ENCODE measurements at regions not wholly inside any gene's neighbourhood (a gene's known extent, or its start where the extent isn't known, plus 50 kb on each side); places are given as distances from the start of the nearest gene placed in this dataset.

- no peak for TF ChIP-seq CTCF (IDR thresholded peaks at IDR 0.05; ENCODE audit: low read depth, low read length, missing input control)
- no peak for TF ChIP-seq SP1 (IDR thresholded peaks at IDR 0.05)
- no peak for TF ChIP-seq JUND (IDR thresholded peaks at IDR 0.05)
- TF ChIP-seq YY1 (IDR thresholded peaks at IDR 0.05): no peak
- no peak for TF ChIP-seq RAD21 (IDR thresholded peaks at IDR 0.05)
- TF ChIP-seq MAX (IDR thresholded peaks at IDR 0.05): no peak
- no peak for TF ChIP-seq REST (IDR thresholded peaks at IDR 0.05)
- TF ChIP-seq FOXA1 (IDR thresholded peaks at IDR 0.05): no peak
- TF ChIP-seq RXRA (IDR thresholded peaks at IDR 0.05): no peak
- TF ChIP-seq ZBTB33 (IDR thresholded peaks at IDR 0.05): no peak
- no peak for TF ChIP-seq GABPA (IDR thresholded peaks at IDR 0.05 in 1 of 2, conservative IDR thresholded peaks at IDR 0.05 in 1 of 2)
- no peak for TF ChIP-seq EGR1 (IDR thresholded peaks at IDR 0.05; ENCODE audit: low read depth in 2 of 2)
- no peak for TF ChIP-seq NR2F2 (IDR thresholded peaks at IDR 0.05)
- no peak for TF ChIP-seq TAF1 (conservative IDR thresholded peaks at IDR 0.05)
Observed at GRCh38 chr3:70501561-70501960, 189.1 kb upstream of the MDFIC2 start.

All from liver (tissue), 3 donors.